ENCODE measurements at regions not wholly inside any gene's neighbourhood (a gene's known extent, or its start where the extent isn't known, plus 50 kb on each side); places are given as distances from the start of the nearest gene placed in this dataset.

DNA sequence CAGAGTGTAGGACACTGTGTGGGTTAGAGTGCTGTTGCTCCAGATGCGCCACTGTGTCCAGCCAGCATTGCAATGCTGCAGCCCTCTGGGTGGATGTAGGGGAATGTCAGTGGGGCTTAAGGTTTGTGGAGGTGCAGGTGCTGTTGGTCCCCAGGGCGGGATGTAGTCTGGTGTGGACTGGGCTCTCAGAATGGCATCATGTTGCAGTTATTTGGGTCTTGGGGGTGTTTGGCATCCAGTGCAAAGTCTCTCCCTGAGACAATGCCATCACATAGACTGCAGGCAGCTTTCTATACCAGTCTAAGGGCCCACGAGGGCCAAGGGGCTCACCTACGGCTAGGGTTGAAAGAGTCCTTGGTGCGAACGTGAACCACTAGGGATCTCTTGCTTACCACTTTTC, 275.3 kb downstream of the SOX11 start:
- TF ChIP-seq EZH2 (IDR thresholded peaks at IDR 0.05; ENCODE audit: borderline replicate concordance, insufficient read depth, low read depth, low read length, poor library complexity, severe bottlenecking) = no peak
- TF ChIP-seq, protein P1, sequence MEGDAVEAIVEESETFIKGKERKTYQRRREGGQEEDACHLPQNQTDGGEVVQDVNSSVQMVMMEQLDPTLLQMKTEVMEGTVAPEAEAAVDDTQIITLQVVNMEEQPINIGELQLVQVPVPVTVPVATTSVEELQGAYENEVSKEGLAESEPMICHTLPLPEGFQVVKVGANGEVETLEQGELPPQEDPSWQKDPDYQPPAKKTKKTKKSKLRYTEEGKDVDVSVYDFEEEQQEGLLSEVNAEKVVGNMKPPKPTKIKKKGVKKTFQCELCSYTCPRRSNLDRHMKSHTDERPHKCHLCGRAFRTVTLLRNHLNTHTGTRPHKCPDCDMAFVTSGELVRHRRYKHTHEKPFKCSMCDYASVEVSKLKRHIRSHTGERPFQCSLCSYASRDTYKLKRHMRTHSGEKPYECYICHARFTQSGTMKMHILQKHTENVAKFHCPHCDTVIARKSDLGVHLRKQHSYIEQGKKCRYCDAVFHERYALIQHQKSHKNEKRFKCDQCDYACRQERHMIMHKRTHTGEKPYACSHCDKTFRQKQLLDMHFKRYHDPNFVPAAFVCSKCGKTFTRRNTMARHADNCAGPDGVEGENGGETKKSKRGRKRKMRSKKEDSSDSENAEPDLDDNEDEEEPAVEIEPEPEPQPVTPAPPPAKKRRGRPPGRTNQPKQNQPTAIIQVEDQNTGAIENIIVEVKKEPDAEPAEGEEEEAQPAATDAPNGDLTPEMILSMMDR (IDR thresholded peaks at IDR 0.05) = no peak

All from B cell (primary cell).